ENCODE measurements at regions not wholly inside any gene's neighbourhood (a gene's known extent, or its start where the extent isn't known, plus 50 kb on each side); places are given as distances from the start of the nearest gene placed in this dataset.

GRCh38 chr3:145145461-145145860 lies 1015.5 kb downstream of the PLOD2 start:
- H4K20me1 ChIP-seq (ENCODE audit: control insufficient read depth, extremely low read depth, insufficient read depth, low read length) = no peaks in the 10 kb centered on the region
- H3K27me3 ChIP-seq (ENCODE audit: control insufficient read depth, insufficient read depth, low read length) = no peaks in the 10 kb centered on the region
- no peak for DNase-seq (ENCODE audit: low read depth in 2 of 2)
- H3K4me3 ChIP-seq (replicated peaks in 1 of 4; ENCODE audit: control extremely low read depth in 1 of 4, insufficient read depth in 1 of 4, low read depth in 3 of 4, low read length in 4 of 4) = no peak overlapping the region
- H3K4me2 ChIP-seq (ENCODE audit: extremely low read depth, insufficient read depth, low read length) = no peak overlapping the region
- no peaks in the 10 kb centered on the region for H3K79me2 ChIP-seq (ENCODE audit: control insufficient read depth, insufficient read depth, low read length)
- H3K9ac ChIP-seq (ENCODE audit: insufficient read depth, low read length) = no peak overlapping the region
- no peaks in the 10 kb centered on the region for H3K4me1 ChIP-seq (ENCODE audit: control insufficient read depth, extremely low read depth, insufficient read depth, low read length)
- H2AFZ ChIP-seq (ENCODE audit: low read length) = no peak overlapping the region
- no peaks in the 10 kb centered on the region for H3K36me3 ChIP-seq (ENCODE audit: control insufficient read depth, insufficient read depth, low read length)
- no peak for TF ChIP-seq CTCF (conservative IDR thresholded peaks at IDR 0.05 in 1 of 2, IDR thresholded peaks at IDR 0.05 in 1 of 2; ENCODE audit: low read depth in 1 of 2, low read length in 2 of 2)
- no peak for TF ChIP-seq EZH2 (IDR thresholded peaks at IDR 0.05; ENCODE audit: low read length, missing control alignments)
- H3K27ac ChIP-seq (ENCODE audit: insufficient read depth, low read length) = no peak overlapping the region
- H3K9me3 ChIP-seq (ENCODE audit: control insufficient read depth, insufficient read depth, low read depth, low read length) = no peaks in the 10 kb centered on the region

GRCh38 chr3:145159640-145160039 lies 1001.3 kb downstream of the PLOD2 start:
- DNase-seq (ENCODE audit: low read depth in 2 of 2) = no peak
- no peaks in the 10 kb centered on the region for H3K79me2 ChIP-seq (ENCODE audit: control insufficient read depth, insufficient read depth, low read length)
- H3K4me1 ChIP-seq (ENCODE audit: control insufficient read depth, extremely low read depth, insufficient read depth, low read length) = no peaks in the 10 kb centered on the region
- no peaks in the 10 kb centered on the region for H3K9me3 ChIP-seq (ENCODE audit: control insufficient read depth, insufficient read depth, low read depth, low read length)
- TF ChIP-seq CTCF (conservative IDR thresholded peaks at IDR 0.05 in 1 of 2, IDR thresholded peaks at IDR 0.05 in 1 of 2; ENCODE audit: low read depth in 1 of 2, low read length in 2 of 2) (no peak), EZH2 (IDR thresholded peaks at IDR 0.05; ENCODE audit: low read length, missing control alignments) (no peak)
- H3K9ac ChIP-seq (ENCODE audit: insufficient read depth, low read length) = no peak overlapping the region
- no peaks in the 10 kb centered on the region for H3K36me3 ChIP-seq (ENCODE audit: control insufficient read depth, insufficient read depth, low read length)
- no peak overlapping the region for H3K4me3 ChIP-seq (replicated peaks in 1 of 4; ENCODE audit: control extremely low read depth in 1 of 4, insufficient read depth in 1 of 4, low read depth in 3 of 4, low read length in 4 of 4)
- H4K20me1 ChIP-seq (ENCODE audit: control insufficient read depth, extremely low read depth, insufficient read depth, low read length) = no peaks in the 10 kb centered on the region
- H3K27me3 ChIP-seq (ENCODE audit: control insufficient read depth, insufficient read depth, low read length) = no peaks in the 10 kb centered on the region
- no peak overlapping the region for H3K27ac ChIP-seq (ENCODE audit: insufficient read depth, low read length)
- no peak overlapping the region for H2AFZ ChIP-seq (ENCODE audit: low read length)
- no peak overlapping the region for H3K4me2 ChIP-seq (ENCODE audit: extremely low read depth, insufficient read depth, low read length)

- TF ChIP-seq EZH2 (IDR thresholded peaks at IDR 0.05; ENCODE audit: low read length, missing control alignments) = no peak
- no peak for TF ChIP-seq CTCF (conservative IDR thresholded peaks at IDR 0.05 in 1 of 2, IDR thresholded peaks at IDR 0.05 in 1 of 2; ENCODE audit: low read depth in 1 of 2, low read length in 2 of 2)
- no peak for DNase-seq (ENCODE audit: low read depth in 2 of 2)
- Histone ChIP-seq H3K4me1 (ENCODE audit: control insufficient read depth, extremely low read depth, insufficient read depth, low read length) (no peaks in the 10 kb centered on the region), H3K79me2 (ENCODE audit: control insufficient read depth, insufficient read depth, low read length) (no peaks in the 10 kb centered on the region), H3K27ac (ENCODE audit: insufficient read depth, low read length) (no peak overlapping the region), H3K4me3 (replicated peaks in 1 of 4; ENCODE audit: control extremely low read depth in 1 of 4, insufficient read depth in 1 of 4, low read depth in 3 of 4, low read length in 4 of 4) (no peak overlapping the region), H3K9ac (ENCODE audit: insufficient read depth, low read length) (no peak overlapping the region), H4K20me1 (ENCODE audit: control insufficient read depth, extremely low read depth, insufficient read depth, low read length) (no peaks in the 10 kb centered on the region), H3K9me3 (ENCODE audit: control insufficient read depth, insufficient read depth, low read depth, low read length) (no peaks in the 10 kb centered on the region), H3K4me2 (ENCODE audit: extremely low read depth, insufficient read depth, low read length) (no peak overlapping the region), H3K27me3 (ENCODE audit: control insufficient read depth, insufficient read depth, low read length) (no peaks in the 10 kb centered on the region), H2AFZ (ENCODE audit: low read length) (no peak overlapping the region), H3K36me3 (ENCODE audit: control insufficient read depth, insufficient read depth, low read length) (no peaks in the 10 kb centered on the region)
Measured at GRCh38 chr3:145170121-145170520, 990.9 kb downstream of the PLOD2 start.
